ENCODE measurements at regions not wholly inside any gene's neighbourhood (a gene's known extent, or its start where the extent isn't known, plus 50 kb on each side); places are given as distances from the start of the nearest gene placed in this dataset.
"Not testable (repeated sequence)": the region's sequence is repeated elsewhere in the genome, so short reads cannot be mapped to it uniquely, and the experiment has no call there.

- 4 to 5% (median 4%) methylated on average over 40 of the region's 40 CpGs for WGBS, 3 donors
These were observed 94.7 kb downstream of the PPIAL4G start for GRCh38 chr1:148388260-148389026.

GRCh38 chr1:148387949-148388259 lies 95.2 kb downstream of the PPIAL4G start:
- not testable (repeated sequence) for H3K4me1 ChIP-seq (ENCODE audit: control insufficient read depth in 3 of 3, insufficient read depth in 2 of 3, low read depth in 1 of 3, low read length in 2 of 3); FAIRE-seq; H3K36me3 ChIP-seq (ENCODE audit: control insufficient read depth in 3 of 3, insufficient read depth in 2 of 3, low read depth in 1 of 3, low read length in 3 of 3); H3K27me3 ChIP-seq (ENCODE audit: control insufficient read depth in 3 of 3, insufficient read depth in 3 of 3, low read length in 3 of 3); H3K9me3 ChIP-seq (ENCODE audit: control insufficient read depth in 2 of 2, insufficient read depth in 1 of 2, low read depth in 1 of 2, low read length in 1 of 2)
- Histone ChIP-seq H3K27ac (ENCODE audit: low read depth in 1 of 3, low read length in 2 of 3) (peak overlapping the region; percentile 73 to 98 (median 87)), H3K4me3 (ENCODE audit: low read depth in 1 of 3, low read length in 3 of 3) (peak overlapping the region in 1 of 3 donors; percentile 51)
- peak in 1 of 2 donors; percentile 29 for DNase-seq
- WGBS, 3 donors = 57 to 78% (median 75%) methylated on average over 9 of the region's 9 CpGs

More at GRCh38 chr1:148388260-148389026, 94.7 kb downstream of the PPIAL4G start:
- Histone ChIP-seq H3K9me3 (ENCODE audit: control insufficient read depth in 2 of 2, insufficient read depth in 1 of 2, low read depth in 1 of 2, low read length in 1 of 2) (no peaks in the 10 kb centered on the region), H3K4me1 (ENCODE audit: control insufficient read depth in 3 of 3, insufficient read depth in 2 of 3, low read depth in 1 of 3, low read length in 2 of 3) (peaks cover 0 to 5% (median 0%) of the 10 kb centered on the region in 3 donors), H3K27me3 (ENCODE audit: control insufficient read depth in 3 of 3, insufficient read depth in 3 of 3, low read length in 3 of 3) (no peaks in the 10 kb centered on the region), H3K4me3 (ENCODE audit: low read depth in 1 of 3, low read length in 3 of 3) (peak overlapping the region; percentile 48 to 51 (median 51)), H3K36me3 (ENCODE audit: control insufficient read depth in 3 of 3, insufficient read depth in 2 of 3, low read depth in 1 of 3, low read length in 3 of 3) (no peaks in the 10 kb centered on the region), H3K27ac (ENCODE audit: low read depth in 1 of 3, low read length in 2 of 3) (peak overlapping the region; percentile 73 to 98 (median 87))
- FAIRE-seq = no peak
- peak; percentile 87 to 95 for DNase-seq

- H3K4me1 ChIP-seq (ENCODE audit: control insufficient read depth in 3 of 3, insufficient read depth in 2 of 3, low read depth in 1 of 3, low read length in 2 of 3); DNase-seq; FAIRE-seq; H3K36me3 ChIP-seq (ENCODE audit: control insufficient read depth in 3 of 3, insufficient read depth in 2 of 3, low read depth in 1 of 3, low read length in 3 of 3); H3K27me3 ChIP-seq (ENCODE audit: control insufficient read depth in 3 of 3, insufficient read depth in 3 of 3, low read length in 3 of 3); H3K9me3 ChIP-seq (ENCODE audit: control insufficient read depth in 2 of 2, insufficient read depth in 1 of 2, low read depth in 1 of 2, low read length in 1 of 2): not testable (repeated sequence)
- Histone ChIP-seq H3K4me3 (ENCODE audit: low read depth in 1 of 3, low read length in 3 of 3) (peak overlapping the region in 1 of 3 donors; percentile 51), H3K27ac (ENCODE audit: low read depth in 1 of 3, low read length in 2 of 3) (peak overlapping the region in 1 of 3 donors; percentile 87)
- 84 to 90% (median 90%) methylated on average over 18 of the region's 18 CpGs for WGBS, 3 donors
These were observed 95.8 kb downstream of the PPIAL4G start for GRCh38 chr1:148387122-148387948.

- 90 to 100% (median 96%) methylated on average over 1 of the region's 1 CpG for WGBS, 3 donors
- Histone ChIP-seq H3K36me3 (ENCODE audit: control insufficient read depth in 3 of 3, insufficient read depth in 2 of 3, low read depth in 1 of 3, low read length in 3 of 3) (no peaks in the 10 kb centered on the region), H3K4me1 (ENCODE audit: control insufficient read depth in 3 of 3, insufficient read depth in 2 of 3, low read depth in 1 of 3, low read length in 2 of 3) (peaks cover 0 to 5% (median 0%) of the 10 kb centered on the region in 3 donors), H3K9me3 (ENCODE audit: control insufficient read depth in 2 of 2, insufficient read depth in 1 of 2, low read depth in 1 of 2, low read length in 1 of 2) (no peaks in the 10 kb centered on the region), H3K27ac (ENCODE audit: low read depth in 1 of 3, low read length in 2 of 3) (no peak overlapping the region), H3K27me3 (ENCODE audit: control insufficient read depth in 3 of 3, insufficient read depth in 3 of 3, low read length in 3 of 3) (no peaks in the 10 kb centered on the region), H3K4me3 (ENCODE audit: low read depth in 1 of 3, low read length in 3 of 3) (no peak overlapping the region)
- no peak for DNase-seq
- FAIRE-seq = no peak
These were observed 96.5 kb downstream of the PPIAL4G start for GRCh38 chr1:148386617-148387016.

GRCh38 chr1:148386031-148386398 lies 97.1 kb downstream of the PPIAL4G start:
- DNase-seq; H3K36me3 ChIP-seq (ENCODE audit: control insufficient read depth in 3 of 3, insufficient read depth in 2 of 3, low read depth in 1 of 3, low read length in 3 of 3); H3K4me3 ChIP-seq (ENCODE audit: low read depth in 1 of 3, low read length in 3 of 3); H3K4me1 ChIP-seq (ENCODE audit: control insufficient read depth in 3 of 3, insufficient read depth in 2 of 3, low read depth in 1 of 3, low read length in 2 of 3); H3K27ac ChIP-seq (ENCODE audit: low read depth in 1 of 3, low read length in 2 of 3); H3K27me3 ChIP-seq (ENCODE audit: control insufficient read depth in 3 of 3, insufficient read depth in 3 of 3, low read length in 3 of 3); H3K9me3 ChIP-seq (ENCODE audit: control insufficient read depth in 2 of 2, insufficient read depth in 1 of 2, low read depth in 1 of 2, low read length in 1 of 2); FAIRE-seq: not testable (repeated sequence)
- WGBS, 3 donors = 90 to 98% (median 93%) methylated on average over 4 of the region's 4 CpGs

GRCh38 chr1:148385371-148386030 lies 97.6 kb downstream of the PPIAL4G start:
- no peak overlapping the region for H3K4me3 ChIP-seq (ENCODE audit: low read depth in 1 of 3, low read length in 3 of 3)
- DNase-seq = no peak
- FAIRE-seq = no peak
- H3K9me3 ChIP-seq (ENCODE audit: control insufficient read depth in 2 of 2, insufficient read depth in 1 of 2, low read depth in 1 of 2, low read length in 1 of 2) = no peaks in the 10 kb centered on the region
- H3K4me1 ChIP-seq (ENCODE audit: control insufficient read depth in 3 of 3, insufficient read depth in 2 of 3, low read depth in 1 of 3, low read length in 2 of 3) = peaks cover 0 to 5% (median 0%) of the 10 kb centered on the region in 3 donors
- H3K27me3 ChIP-seq (ENCODE audit: control insufficient read depth in 3 of 3, insufficient read depth in 3 of 3, low read length in 3 of 3) = no peaks in the 10 kb centered on the region
- no peaks in the 10 kb centered on the region for H3K36me3 ChIP-seq (ENCODE audit: control insufficient read depth in 3 of 3, insufficient read depth in 2 of 3, low read depth in 1 of 3, low read length in 3 of 3)
- 80 to 86% (median 86%) methylated on average over 4 of the region's 4 CpGs for WGBS, 3 donors
- no peak overlapping the region for H3K27ac ChIP-seq (ENCODE audit: low read depth in 1 of 3, low read length in 2 of 3)

GRCh38 chr1:148383966-148384365 lies 99.1 kb downstream of the PPIAL4G start:
- no peaks in the 10 kb centered on the region for H3K9me3 ChIP-seq (ENCODE audit: control insufficient read depth in 2 of 2, insufficient read depth in 1 of 2, low read depth in 1 of 2, low read length in 1 of 2)
- FAIRE-seq (no peak), DNase-seq (no peak)
- no peaks in the 10 kb centered on the region for H3K36me3 ChIP-seq (ENCODE audit: control insufficient read depth in 3 of 3, insufficient read depth in 2 of 3, low read depth in 1 of 3, low read length in 3 of 3)
- H3K27ac ChIP-seq (ENCODE audit: low read depth in 1 of 3, low read length in 2 of 3) = no peak overlapping the region
- H3K4me3 ChIP-seq (ENCODE audit: low read depth in 1 of 3, low read length in 3 of 3) = no peak overlapping the region
- peaks cover 0 to 9% (median 0%) of the 10 kb centered on the region in 3 donors for H3K27me3 ChIP-seq (ENCODE audit: control insufficient read depth in 3 of 3, insufficient read depth in 3 of 3, low read length in 3 of 3)
- H3K4me1 ChIP-seq (ENCODE audit: control insufficient read depth in 3 of 3, insufficient read depth in 2 of 3, low read depth in 1 of 3, low read length in 2 of 3) = peaks cover 0 to 5% (median 0%) of the 10 kb centered on the region in 3 donors
- 64 to 75% (median 70%) methylated on average over 5 of the region's 5 CpGs for WGBS, 3 donors

- H3K27ac ChIP-seq (ENCODE audit: low read depth in 1 of 3, low read length in 2 of 3) = no peak overlapping the region
- peaks cover 0 to 15% (median 0%) of the 10 kb centered on the region in 3 donors for H3K27me3 ChIP-seq (ENCODE audit: control insufficient read depth in 3 of 3, insufficient read depth in 3 of 3, low read length in 3 of 3)
- 34 to 62% (median 37%) methylated on average over 15 to 16 of the region's 16 CpGs for WGBS, 3 donors
- H3K4me1 ChIP-seq (ENCODE audit: control insufficient read depth in 3 of 3, insufficient read depth in 2 of 3, low read depth in 1 of 3, low read length in 2 of 3) = no peaks in the 10 kb centered on the region
- DNase-seq = no peak
- FAIRE-seq = no peak
- no peaks in the 10 kb centered on the region for H3K36me3 ChIP-seq (ENCODE audit: control insufficient read depth in 3 of 3, insufficient read depth in 2 of 3, low read depth in 1 of 3, low read length in 3 of 3)
- peak overlapping the region in 1 of 3 donors; percentile 20 for H3K4me3 ChIP-seq (ENCODE audit: low read depth in 1 of 3, low read length in 3 of 3)
- no peaks in the 10 kb centered on the region for H3K9me3 ChIP-seq (ENCODE audit: control insufficient read depth in 2 of 2, insufficient read depth in 1 of 2, low read depth in 1 of 2, low read length in 1 of 2)
These were observed 103.4 kb downstream of the PPIAL4G start for GRCh38 chr1:148379697-148380096.

Data from small intestine (tissue), 7 donors.